ENCODE measurements at regions not wholly inside any gene's neighbourhood (a gene's known extent, or its start where the extent isn't known, plus 50 kb on each side); places are given as distances from the start of the nearest gene placed in this dataset.
"Not testable (repeated sequence)": the region's sequence is repeated elsewhere in the genome, so short reads cannot be mapped to it uniquely, and the experiment has no call there.

- DNase-seq (ENCODE audit: low spot score in 2 of 2, unreplicated experiment in 2 of 2): no peak
Observed at GRCh38 chr3:6287088-6287875, 573.6 kb upstream of the GRM7 start.

DNA sequence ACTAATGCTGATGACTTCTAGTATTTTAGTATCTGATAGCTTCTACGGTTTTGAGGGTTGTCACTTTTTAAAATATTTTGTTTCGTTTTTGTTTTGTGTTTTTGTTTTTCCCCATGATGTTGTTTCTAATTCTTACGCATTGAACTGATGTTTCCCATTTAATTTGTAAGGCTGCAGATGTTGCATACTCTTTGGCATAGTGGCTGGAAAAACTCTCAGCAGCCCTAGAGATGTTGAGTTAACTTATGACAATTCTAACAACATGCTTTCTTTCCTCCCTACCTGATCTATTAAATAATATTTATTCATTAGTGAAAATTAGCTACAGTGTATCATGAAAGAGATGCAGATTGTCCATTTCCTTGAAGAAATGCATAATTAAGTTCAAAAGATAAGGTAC is 559.3 kb upstream of the GRM7 start:
- Mint-ChIP-seq H3K27me3 (ENCODE audit: low read depth) (peaks cover 1% of the 10 kb centered on the region), H3K9me3 (peaks cover 33% of the 10 kb centered on the region), H3K27ac (no peak overlapping the region), H3K4me3 (no peak overlapping the region), H3K4me1 (no peaks in the 10 kb centered on the region), H3K36me3 (peaks cover 2% of the 10 kb centered on the region)
- TF ChIP-seq, protein P1, sequence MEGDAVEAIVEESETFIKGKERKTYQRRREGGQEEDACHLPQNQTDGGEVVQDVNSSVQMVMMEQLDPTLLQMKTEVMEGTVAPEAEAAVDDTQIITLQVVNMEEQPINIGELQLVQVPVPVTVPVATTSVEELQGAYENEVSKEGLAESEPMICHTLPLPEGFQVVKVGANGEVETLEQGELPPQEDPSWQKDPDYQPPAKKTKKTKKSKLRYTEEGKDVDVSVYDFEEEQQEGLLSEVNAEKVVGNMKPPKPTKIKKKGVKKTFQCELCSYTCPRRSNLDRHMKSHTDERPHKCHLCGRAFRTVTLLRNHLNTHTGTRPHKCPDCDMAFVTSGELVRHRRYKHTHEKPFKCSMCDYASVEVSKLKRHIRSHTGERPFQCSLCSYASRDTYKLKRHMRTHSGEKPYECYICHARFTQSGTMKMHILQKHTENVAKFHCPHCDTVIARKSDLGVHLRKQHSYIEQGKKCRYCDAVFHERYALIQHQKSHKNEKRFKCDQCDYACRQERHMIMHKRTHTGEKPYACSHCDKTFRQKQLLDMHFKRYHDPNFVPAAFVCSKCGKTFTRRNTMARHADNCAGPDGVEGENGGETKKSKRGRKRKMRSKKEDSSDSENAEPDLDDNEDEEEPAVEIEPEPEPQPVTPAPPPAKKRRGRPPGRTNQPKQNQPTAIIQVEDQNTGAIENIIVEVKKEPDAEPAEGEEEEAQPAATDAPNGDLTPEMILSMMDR (IDR thresholded peaks at IDR 0.05; ENCODE audit: unreplicated experiment): no peak
- no peak for DNase-seq (ENCODE audit: low spot score in 2 of 2, unreplicated experiment in 2 of 2)

More at GRCh38 chr3:6287088-6287875, 573.6 kb upstream of the GRM7 start:
- TF ChIP-seq, protein P1 (IDR thresholded peaks at IDR 0.05; ENCODE audit: unreplicated experiment): no peak
- Mint-ChIP-seq H3K27ac (no peak overlapping the region), H3K4me3 (no peak overlapping the region), H3K9me3 (peaks cover 48% of the 10 kb centered on the region), H3K4me1 (no peaks in the 10 kb centered on the region), H3K36me3 (no peaks in the 10 kb centered on the region), H3K27me3 (ENCODE audit: low read depth) (no peaks in the 10 kb centered on the region)

- Mint-ChIP-seq H3K4me1 (no peaks in the 10 kb centered on the region), H3K9me3 (no peaks in the 10 kb centered on the region), H3K36me3 (no peaks in the 10 kb centered on the region), H3K27ac (no peak overlapping the region), H3K27me3 (ENCODE audit: low read depth) (no peaks in the 10 kb centered on the region), H3K4me3 (no peak overlapping the region)
- TF ChIP-seq, protein P1 (IDR thresholded peaks at IDR 0.05; ENCODE audit: unreplicated experiment): no peak
- no peak for DNase-seq (ENCODE audit: low spot score in 2 of 2, unreplicated experiment in 2 of 2)
Observed at GRCh38 chr3:6315906-6316305, 545.0 kb upstream of the GRM7 start.

GRCh38 chr3:6321999-6322398 is 538.9 kb upstream of the GRM7 start:
- no peak for DNase-seq (ENCODE audit: low spot score in 2 of 2, unreplicated experiment in 2 of 2)
- no peaks in the 10 kb centered on the region for H3K27me3 Mint-ChIP-seq (ENCODE audit: low read depth)
- H3K4me3 Mint-ChIP-seq: no peak overlapping the region
- TF ChIP-seq, protein P1 (IDR thresholded peaks at IDR 0.05; ENCODE audit: unreplicated experiment): no peak
- H3K36me3 Mint-ChIP-seq: no peaks in the 10 kb centered on the region
- H3K27ac Mint-ChIP-seq: no peak overlapping the region
- H3K4me1 Mint-ChIP-seq: peaks cover 2% of the 10 kb centered on the region
- H3K9me3 Mint-ChIP-seq: peaks cover 4% of the 10 kb centered on the region

DNA sequence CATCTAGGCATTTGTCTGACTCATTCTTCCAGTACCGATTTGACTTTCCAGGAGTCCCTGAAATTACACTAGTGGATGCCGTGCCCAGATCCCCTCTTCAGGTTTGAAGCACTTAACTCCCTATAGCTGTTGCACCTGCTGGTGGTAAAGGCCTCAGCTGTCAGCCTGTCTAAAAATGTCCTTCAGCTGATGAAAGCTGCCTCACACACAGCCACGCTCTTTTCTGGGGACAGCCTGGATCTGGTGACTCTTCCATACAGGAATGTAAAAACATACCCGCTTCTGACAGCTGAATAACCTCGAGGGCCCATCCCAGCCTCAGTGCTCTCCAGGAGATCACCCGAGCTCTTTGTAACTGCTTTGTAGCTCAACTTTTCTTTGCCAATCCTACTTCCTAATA is 534.1 kb upstream of the GRM7 start:
- Mint-ChIP-seq H3K36me3 (peaks cover 2% of the 10 kb centered on the region), H3K9me3 (peaks cover 10% of the 10 kb centered on the region), H3K4me1 (peaks cover 7% of the 10 kb centered on the region), H3K27me3 (ENCODE audit: low read depth) (no peaks in the 10 kb centered on the region), H3K4me3 (no peak overlapping the region), H3K27ac (no peak overlapping the region)
- TF ChIP-seq, protein P1 (IDR thresholded peaks at IDR 0.05; ENCODE audit: unreplicated experiment): no peak
- DNase-seq (ENCODE audit: low spot score in 2 of 2, unreplicated experiment in 2 of 2): no peak

DNA sequence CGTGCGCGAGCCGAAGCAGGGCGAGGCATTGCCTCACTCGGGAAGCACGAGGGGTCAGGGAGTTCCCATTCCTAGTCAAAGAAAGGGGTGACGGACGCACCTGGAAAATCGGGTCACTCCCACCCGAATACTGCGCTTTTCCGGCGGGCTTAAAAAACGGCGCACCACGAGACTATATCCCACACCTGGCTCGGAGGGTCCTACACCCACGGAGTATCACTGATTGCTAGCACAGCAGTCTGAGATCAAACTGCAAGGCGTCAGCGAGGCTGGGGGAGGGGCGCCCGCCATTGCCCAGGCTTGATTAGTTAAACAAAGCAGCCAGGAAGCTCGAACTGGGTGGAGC is 520.0 kb upstream of the GRM7 start:
- H3K4me3 Mint-ChIP-seq; H3K4me1 Mint-ChIP-seq; H3K36me3 Mint-ChIP-seq; H3K27me3 Mint-ChIP-seq (ENCODE audit: low read depth); DNase-seq (ENCODE audit: low spot score in 2 of 2, unreplicated experiment in 2 of 2); H3K27ac Mint-ChIP-seq: not testable (repeated sequence)
- H3K9me3 Mint-ChIP-seq: peaks cover 15% of the 10 kb centered on the region

All from mesothelial cell of epicardium (in vitro differentiated cells).